Astrocyte of the cerebellum (primary cell): ENCODE measurements at regions not wholly inside any gene's neighbourhood (a gene's known extent, or its start where the extent isn't known, plus 50 kb on each side); places are given as distances from the start of the nearest gene placed in this dataset.

Source experiments
- DNase-seq: peaks from one replicate; pipeline ENCODE4 v3.0.0-alpha.2; 2011; ENCODE audit warnings: low read depth
- H3K4me3 ChIP-seq: 2 replicates; pipeline ENCODE4 v1.5.1; 2011; ENCODE audit warnings: mild to moderate bottlenecking, low read depth, low read length, moderate library complexity
- in situ Hi-C: cut with HindIII; loops from 2 replicates; pipeline ENCODE4 v1.10.0; 2017; ENCODE audit warnings: low sequenced_read_pairs
- TF ChIP-seq, protein P1 (sequence below): IDR thresholded peaks from 2 replicates; pipeline ENCODE4 v1.5.1; 2012; ENCODE audit warnings: low read length, low read depth, moderate library complexity, mild to moderate bottlenecking; ENCODE audit errors: missing control alignments

DNA sequence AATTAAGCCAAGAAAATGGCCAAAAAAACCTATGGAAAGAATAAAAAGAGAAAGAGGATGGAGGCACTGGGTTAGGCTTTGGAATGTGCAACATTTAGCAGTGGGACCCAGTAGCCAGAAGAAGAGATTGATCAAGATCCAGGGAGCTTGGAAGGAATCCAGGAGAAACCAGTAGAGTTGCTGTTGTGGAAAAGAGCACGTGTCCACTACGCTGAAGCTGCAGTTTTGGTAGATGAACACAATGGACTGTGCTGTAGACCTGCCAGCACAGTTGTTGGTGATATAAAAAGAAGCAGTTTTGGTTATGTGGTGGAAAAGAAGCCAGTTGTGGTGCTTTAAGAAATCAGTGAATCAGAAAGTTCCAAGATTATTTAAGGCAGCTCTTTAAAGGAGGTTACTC lies 802.2 kb upstream of the POM121L12 start:
- in situ Hi-C loops = no loop called here
- no peak overlapping the region for H3K4me3 ChIP-seq
- DNase-seq = peak; percentile 44

DNA sequence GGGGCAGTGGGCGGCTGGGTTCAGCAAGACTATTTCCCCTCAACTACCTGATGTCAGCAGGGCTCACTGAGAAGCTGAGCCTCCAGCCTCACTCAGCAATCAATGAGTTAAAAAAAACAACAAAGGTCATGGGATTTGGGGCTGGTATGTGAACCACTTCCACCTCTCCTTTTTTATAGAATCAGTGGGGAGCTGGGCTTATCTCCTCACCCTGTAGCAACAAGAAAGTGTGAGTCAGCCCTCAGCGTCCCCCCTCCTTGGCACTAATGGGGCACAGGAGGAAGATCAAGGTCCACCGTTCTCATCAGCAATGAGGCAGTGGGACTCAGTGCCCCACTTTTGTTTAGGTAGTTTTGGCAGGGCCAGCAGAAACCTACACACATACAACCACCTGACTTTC lies 823.5 kb upstream of the POM121L12 start:
- no peak for DNase-seq
- TF ChIP-seq, protein P1, sequence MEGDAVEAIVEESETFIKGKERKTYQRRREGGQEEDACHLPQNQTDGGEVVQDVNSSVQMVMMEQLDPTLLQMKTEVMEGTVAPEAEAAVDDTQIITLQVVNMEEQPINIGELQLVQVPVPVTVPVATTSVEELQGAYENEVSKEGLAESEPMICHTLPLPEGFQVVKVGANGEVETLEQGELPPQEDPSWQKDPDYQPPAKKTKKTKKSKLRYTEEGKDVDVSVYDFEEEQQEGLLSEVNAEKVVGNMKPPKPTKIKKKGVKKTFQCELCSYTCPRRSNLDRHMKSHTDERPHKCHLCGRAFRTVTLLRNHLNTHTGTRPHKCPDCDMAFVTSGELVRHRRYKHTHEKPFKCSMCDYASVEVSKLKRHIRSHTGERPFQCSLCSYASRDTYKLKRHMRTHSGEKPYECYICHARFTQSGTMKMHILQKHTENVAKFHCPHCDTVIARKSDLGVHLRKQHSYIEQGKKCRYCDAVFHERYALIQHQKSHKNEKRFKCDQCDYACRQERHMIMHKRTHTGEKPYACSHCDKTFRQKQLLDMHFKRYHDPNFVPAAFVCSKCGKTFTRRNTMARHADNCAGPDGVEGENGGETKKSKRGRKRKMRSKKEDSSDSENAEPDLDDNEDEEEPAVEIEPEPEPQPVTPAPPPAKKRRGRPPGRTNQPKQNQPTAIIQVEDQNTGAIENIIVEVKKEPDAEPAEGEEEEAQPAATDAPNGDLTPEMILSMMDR = no peak
- no peak overlapping the region for H3K4me3 ChIP-seq
- in situ Hi-C loops = no loop called here

More for the DNA sequence above, 802.2 kb upstream of the POM121L12 start:
- TF ChIP-seq, protein P1 = no peak

DNA sequence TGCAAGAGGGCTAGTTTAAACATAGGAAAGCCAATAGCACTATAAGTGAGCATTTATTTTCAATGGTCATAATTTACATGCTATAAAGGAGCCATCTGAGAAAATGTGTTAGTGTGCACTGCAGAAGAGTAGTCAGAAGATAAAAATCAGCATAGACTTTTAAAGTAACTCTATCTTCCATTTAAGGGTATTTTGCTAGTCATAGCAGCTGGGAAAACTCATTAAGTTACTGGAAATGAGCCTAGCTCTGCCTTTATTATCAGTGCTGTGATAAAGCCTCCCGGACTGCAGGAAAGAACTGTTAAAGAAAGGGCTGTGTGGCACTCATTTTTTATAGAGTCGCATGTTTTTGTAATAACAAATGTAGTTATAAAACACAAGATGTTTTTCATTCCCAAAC lies 825.8 kb upstream of the POM121L12 start:
- in situ Hi-C loops = no loop called here
- H3K4me3 ChIP-seq = no peak overlapping the region
- TF ChIP-seq, protein P1 = no peak
- no peak for DNase-seq

DNA sequence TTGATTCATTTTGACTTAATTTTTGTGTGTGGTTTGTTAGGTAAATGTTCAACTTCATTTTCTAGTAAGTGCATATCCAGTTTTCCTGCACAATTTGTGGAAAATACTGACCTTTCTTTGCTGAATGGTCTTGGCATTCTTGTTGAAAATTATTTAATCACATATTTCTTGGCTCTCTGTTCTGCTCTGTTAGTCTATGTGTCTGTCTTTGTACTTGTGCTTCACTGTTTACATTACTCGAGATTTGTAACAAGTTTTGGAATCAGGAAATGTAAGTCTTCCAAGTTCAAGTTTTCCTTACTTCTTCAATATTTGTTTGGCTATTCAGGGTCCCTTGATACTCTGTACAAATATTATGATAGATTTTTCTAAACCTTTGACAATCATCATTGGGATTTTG lies 838.2 kb upstream of the POM121L12 start:
- DNase-seq = no peak

DNA sequence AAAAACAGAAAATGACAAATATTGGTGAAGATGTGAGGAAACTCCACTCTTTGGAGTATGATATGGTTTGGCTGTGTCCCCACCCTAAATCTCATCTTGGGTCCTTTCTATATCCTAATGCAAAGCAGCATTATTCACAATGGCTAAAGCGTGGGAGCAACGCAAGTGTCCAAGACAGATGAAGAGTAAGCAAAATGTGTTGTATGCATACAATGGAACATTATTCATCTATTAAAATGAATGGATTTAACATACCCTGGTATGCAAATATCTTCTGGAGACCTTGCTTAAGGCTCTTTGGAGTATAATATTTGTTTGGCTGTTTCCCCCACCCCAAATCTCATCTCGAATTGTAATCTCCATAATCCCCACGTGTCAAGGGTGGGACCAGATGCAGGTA lies 839.8 kb upstream of the POM121L12 start:
- in situ Hi-C loops = no loop called here
- no peak for DNase-seq
- no peak overlapping the region for H3K4me3 ChIP-seq
- TF ChIP-seq, protein P1 = no peak

More for the DNA sequence above, 838.2 kb upstream of the POM121L12 start:
- TF ChIP-seq, protein P1 = no peak
- no peak overlapping the region for H3K4me3 ChIP-seq
- in situ Hi-C loops = no loop called here

DNA sequence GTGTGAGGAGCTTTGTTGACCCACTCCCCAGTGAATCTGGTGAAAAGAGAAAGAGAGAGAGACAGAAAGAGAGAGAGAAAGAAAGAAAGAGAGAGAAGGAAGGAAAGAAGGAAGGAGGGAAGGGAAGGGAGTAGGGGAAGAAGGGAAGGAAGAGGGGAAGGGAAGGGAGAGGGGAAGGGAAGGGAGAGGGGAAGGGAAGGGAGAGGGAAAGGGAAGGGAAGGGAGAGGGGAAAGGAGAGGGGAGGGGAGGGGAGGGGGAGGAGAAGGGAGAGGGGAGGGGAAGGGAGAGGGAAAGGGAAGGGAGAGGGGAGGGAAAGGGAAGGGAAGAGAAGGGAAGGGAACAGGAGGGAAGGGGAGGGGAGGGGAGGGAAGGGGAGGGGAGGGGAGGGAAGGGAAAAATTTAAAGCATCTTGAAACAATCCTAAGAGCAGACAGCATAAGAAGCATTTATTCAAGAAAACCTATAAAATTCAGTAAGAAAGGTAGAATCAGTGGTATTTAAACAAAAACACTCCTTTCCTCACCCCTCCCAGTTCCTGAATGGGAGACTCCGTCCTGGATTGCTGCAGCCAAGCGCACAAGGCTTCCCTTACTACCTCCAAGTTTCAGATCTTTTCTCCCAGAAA lies 846.2 kb upstream of the POM121L12 start:
- TF ChIP-seq, protein P1 = no peak
- in situ Hi-C loops = no loop called here
- DNase-seq = no peak
- no peak overlapping the region for H3K4me3 ChIP-seq
